ENCODE measurements at regions not wholly inside any gene's neighbourhood (a gene's known extent, or its start where the extent isn't known, plus 50 kb on each side); places are given as distances from the start of the nearest gene placed in this dataset.
"Not testable (repeated sequence)": the region's sequence is repeated elsewhere in the genome, so short reads cannot be mapped to it uniquely, and the experiment has no call there.

DNA sequence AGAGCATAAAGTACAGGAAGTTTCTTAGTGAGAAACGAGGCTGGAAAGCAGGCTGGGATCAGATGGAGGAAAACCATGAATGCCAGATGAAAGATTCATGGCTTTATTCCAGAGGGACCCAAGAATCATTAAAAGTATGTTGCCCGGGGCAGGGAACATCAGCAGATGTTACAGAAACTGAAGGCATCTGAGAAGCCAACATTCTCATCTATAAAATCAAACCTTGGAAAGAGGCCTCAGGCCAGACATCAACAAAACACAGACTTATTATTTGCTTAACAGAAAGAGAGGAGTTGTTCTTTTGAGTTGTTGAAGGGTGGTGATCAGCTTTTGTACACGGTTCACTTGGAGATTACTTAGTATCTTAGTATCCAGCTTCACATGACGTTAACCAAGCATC, 543.6 kb downstream of the RFC3 start:
- no peak for DNase-seq (ENCODE audit: low read depth)

DNA sequence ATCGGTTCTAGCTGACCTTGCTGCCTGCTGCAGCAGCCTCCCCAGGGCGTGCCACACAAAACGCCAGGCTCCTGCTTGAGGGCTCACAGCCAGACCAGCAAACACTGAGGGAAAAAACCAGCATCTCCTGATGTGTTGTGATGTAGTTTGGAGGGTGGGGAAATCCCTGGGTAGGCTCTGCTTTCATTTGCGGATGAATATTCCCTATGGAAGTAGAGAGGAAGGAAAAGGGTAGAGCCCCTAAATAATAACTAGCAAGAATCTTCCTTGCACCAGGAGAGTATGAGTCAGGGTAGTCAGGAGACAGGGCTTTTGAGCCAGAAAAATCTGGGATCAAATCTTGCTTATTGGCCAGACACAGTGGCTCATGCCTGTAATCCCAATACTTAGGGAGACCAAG, 545.3 kb downstream of the RFC3 start:
- DNase-seq (ENCODE audit: low read depth), result no peak

DNA sequence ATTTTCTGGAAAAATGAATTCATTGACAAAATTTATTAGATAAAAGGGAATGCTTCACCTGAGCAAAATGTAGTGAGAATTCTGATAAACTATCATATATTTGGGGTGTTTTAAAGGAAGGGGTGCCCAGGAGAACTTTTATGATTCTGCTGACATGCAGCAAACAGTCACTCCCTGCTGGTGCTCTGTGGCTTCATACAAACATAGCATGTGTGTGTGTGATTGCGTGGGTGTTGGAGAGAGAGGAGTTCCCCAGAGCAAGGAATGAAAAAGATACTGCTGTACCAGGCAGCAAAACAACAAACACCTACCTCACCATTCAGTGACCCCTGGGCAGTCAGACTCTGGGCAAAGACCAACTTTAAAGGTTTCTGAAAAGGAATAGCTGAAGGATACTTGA, 546.7 kb downstream of the RFC3 start:
- DNase-seq (ENCODE audit: low read depth), result peak; percentile 65

DNA sequence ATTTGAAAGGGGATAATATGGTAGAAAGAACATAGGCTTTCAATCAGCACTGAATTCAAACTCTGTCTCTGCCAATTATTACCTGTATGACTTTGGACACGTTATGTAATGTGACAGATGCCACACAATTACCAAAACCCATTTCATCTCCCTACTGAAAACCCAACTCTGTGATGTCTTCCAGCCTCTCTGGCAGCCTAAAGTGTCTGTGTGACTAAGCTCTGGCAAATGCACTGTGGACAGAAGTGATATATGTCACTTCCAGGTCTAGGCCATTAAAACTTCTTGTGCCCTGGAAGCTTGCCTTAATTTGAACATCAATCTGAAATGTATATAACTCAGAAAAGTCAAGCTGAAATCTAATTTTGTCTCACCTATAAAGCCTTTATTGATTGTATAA, 552.0 kb downstream of the RFC3 start:
- DNase-seq (ENCODE audit: low read depth), result no peak

DNA sequence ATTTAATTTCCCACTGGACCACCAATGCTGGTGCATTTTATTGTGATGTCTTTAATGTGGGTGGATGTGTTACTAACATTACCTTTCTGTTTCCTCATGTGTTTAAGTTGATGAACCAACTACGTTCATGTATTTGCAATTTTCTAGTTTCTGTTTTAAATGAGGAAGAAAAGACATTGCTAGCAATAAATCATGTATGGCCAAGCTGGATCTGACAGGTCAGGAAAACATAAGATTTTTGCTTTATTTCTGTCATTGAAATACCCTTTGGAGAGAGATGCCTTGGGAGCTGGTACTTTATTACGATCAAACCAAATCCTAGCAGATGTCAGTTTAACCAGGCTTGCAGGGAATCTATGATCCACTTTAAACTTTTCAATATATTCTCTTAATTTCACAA, 553.2 kb downstream of the RFC3 start:
- DNase-seq (ENCODE audit: low read depth), result no peak

DNA sequence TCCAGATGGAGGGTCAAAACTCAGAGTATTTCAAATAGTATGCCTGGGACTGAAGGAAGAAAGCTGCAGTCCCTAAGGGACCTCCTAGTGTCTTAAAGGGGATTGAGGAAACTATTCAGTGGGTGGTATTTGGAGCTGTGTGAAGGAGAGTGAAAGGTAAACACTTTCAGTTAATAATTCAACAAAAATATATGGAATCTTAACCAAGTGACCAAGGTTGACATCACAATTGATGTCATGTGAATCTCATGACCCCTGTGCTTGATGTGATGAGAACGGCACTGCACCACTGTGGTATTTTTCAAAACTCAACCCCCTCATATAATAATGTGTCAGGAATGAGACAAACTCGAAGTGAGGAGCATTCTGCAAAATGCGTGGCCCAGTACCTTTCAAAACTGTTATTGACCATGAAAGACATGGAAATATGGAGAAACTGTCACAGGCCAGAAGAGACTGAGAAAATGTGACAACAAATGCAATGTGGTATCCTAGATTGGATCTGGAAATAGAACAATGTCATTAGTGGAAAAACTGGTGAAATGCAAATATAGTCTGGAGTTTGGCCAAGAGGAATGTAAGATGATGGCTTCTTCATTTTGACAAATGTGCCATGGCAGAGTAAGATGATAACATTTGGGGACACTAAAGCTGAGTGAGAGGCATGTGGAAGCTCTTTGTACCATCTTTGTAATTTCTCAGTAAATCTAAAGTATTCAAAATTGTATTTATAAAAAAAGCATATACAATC, 553.9 kb downstream of the RFC3 start:
- DNase-seq (ENCODE audit: low read depth), result no peak

DNA sequence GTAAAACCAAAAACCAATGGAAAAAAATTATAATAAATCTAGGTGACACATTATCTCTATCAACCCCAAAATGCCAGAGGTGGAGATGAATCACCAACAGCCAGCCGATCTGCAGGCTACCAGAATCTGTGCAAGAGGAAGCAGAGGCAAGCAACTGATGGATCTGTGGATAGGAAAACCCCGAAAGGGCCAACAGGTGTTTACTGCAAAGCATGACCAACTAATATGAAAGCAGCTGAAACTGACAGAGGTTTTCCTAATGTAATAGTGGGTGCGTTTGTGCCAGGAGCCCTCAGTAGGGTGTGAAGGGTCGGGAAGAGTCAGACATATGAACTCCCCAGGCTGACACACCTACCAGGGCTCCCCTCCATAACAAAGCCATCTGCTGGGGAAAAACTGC, 554.6 kb downstream of the RFC3 start:
- DNase-seq (ENCODE audit: low read depth), result no peak

DNA sequence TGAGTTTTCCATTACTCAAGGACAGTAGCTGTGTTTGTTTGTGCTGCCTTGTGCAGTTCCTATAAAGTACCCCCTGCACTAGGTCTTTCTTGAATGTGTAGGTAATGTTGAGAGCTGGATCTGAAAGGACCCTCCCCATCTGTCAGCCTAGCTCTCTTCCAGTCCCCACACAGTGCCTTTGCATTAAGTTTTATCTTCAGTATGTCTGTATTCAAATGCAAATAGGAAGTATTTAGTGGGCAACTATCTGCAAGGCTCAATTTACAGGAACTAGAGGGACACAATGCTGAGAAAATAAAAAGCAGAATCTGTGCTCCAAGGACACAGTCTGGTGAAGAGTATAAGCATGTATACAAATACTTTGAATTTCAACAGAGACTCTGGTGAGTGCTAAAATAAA, 558.5 kb downstream of the RFC3 start:
- DNase-seq (ENCODE audit: low read depth), result no peak

DNA sequence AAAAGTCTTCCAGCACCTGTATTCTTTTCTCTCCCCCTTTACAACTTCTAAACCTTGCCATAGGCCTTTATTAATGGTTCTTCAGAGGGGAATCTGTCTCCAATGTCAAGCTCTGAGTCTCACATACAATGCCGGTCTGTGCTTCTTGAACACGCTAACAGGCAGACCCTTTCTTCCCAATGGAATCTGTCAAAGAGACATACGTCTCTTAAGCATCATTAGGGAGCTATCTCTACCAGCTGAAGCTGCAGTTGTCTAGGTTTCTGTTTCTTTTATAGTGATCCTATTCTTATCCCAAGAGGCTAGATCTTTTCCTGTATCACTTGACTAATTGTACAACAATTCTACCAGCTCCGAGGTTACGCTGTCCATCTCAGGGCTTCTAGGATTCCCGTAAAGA, 560.8 kb upstream of the NBEA start:
- no peak for DNase-seq (ENCODE audit: low read depth)

DNA sequence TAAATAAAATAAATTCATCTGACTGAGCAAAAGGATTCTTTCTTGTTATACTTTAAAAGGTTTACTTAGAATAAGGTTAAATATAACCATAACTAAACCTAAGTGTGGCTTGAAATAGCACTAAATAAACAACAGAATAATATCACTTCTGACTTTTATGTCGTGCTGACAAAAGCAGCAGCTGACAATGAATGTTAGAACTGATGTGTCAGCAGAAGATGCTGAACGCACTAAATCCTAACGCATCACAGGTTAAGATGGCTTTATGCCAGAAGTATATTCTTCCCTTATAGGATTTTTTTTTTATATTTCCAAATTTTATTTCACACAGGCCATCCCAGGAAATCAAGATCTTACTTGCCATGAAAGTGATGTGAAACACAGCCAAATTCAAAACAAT, 558.3 kb upstream of the NBEA start:
- no peak for DNase-seq (ENCODE audit: low read depth)

DNA sequence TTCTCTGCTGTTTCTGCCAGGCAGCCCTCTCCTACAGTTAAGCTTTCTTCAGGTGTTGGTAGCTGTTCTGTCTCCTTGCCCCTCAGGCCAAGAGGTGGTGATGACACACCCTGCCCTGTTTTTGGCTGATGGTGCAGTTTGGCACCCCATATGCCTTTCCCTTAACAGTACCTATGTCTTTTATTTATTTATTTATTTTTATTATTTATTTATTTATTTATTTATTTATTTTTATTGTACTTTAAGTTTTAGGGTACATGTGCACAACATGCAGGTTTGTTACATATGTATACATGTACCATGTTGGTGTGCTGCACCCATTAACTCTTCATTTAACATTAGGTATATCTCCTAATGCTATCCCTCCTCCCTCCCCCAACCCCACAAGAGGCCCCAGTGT, 555.8 kb upstream of the NBEA start:
- not testable (repeated sequence) for DNase-seq (ENCODE audit: low read depth)

DNA sequence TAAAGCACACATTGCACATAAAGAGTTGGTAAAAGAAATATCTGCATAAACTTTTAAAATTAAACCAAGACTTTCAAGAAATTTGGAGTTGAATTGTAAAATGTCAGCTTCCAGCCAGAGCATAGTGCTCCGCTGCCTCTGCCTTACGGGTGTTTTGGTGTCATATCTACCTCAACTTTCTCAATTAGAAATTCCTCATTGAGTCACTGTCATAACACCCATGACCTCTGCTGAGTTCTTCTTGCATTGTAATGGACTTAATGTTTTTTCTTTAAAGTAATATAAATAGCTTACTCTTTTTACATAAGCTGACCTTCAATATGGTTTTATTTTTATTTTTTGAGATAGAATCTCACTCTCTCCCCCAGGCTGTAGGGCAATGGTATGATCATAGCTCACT, 551.0 kb upstream of the NBEA start:
- peak; percentile 84 for DNase-seq (ENCODE audit: low read depth)

DNA sequence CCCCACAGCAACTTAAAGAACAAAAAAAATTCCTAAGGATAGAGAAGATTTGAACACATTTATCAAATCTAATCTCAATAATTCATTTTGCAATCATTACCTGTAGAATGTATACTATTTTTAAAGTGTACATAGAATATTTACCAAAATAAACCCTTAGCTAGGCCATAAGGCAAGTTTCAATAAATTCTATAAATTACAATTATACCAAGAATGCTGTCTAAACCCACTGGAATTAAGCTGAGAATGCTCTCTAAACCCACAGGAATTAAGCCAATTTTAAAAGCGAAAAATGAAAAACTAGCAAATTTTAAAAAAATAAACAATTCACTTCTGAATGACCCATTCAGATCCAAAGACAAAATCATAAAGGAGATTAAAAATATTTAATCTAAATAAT, 540.4 kb upstream of the NBEA start:
- DNase-seq (ENCODE audit: low read depth), result peak; percentile 43

DNA sequence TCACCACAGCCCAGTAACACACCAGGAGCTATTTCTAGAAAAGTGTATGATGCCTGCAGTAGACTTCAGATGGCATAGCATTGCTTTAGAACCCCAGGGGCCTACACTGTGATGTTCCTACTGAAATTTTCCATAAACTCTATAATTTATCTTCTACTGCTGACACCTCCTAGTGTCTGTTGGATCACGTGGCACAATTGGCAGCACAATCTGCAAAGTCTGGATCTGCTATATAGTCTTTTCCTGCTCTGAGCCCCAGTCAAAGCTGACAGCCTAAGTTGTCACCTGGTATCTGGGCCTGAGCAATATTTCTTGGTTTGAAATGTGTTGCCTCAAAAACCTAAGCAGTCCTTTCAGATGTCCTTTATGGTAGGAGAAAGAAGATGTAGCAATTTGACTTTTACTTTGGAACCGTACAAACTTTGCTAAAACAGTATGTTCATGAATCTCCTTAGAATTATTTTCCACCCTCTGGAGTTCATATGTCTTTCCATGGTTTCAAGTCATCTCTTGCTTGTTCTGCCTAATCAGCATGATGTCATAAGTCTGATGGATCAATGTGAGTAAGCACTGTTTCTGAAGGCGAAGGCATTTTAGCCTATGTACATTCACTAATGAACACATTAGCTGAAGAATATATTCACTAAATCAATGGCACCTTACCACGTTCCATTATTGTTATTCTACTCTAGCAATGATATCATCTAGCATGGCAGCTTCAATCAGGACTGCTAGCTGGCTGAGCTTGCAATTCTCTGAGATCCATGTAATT, 536.5 kb upstream of the NBEA start:
- no peak for DNase-seq (ENCODE audit: low read depth)

DNA sequence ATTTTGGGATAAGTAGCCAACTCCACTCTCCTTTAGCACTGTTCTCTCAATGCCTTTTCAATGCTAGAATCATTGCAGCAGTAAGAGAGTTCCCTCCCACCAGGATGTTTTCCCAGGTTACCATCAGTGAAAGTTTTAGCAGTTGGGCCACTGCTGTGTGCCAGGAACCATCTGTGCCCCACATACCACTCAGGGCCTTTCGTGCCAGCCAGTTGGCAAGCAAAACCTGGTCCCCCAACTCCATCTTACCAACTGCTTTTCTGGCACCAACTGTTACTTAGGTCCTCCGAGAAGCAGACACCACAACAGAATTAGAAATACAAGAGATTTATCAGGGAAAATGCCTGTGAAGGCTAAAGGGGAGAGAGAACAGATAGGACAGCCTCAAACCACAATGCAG, 533.4 kb upstream of the NBEA start:
- DNase-seq (ENCODE audit: low read depth), result no peak

DNA sequence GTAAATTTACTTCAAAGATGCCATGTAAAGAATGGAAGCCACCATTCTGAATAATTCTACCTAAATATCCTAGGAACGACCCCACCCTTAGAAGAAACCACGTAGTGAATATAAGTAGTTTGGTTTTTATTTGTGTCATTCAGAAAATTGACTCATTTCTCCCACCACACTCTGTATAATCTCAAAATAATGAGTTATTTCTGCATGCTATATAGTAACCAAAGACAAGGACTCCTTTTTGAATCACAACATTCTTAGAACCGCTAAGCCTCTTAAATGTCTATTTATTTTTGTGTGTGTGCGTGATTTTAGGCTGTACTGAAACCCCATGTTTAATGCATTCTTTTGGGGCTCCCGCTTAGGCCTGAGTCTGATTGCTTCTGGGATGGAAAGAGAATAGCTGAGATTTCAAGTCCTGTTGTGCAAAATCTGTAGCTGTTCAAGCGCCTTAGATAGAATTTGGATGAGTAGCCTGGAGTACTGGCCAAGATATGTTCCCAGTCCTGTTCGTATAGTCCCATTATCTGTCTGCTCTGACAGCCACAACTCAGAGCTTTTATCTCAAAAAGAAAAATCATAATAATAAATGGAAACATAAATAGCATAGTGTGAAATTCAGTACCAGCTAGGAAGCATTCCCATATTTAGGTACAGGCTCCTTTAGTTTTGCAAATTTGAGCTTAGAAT, 532.4 kb upstream of the NBEA start:
- no peak for DNase-seq (ENCODE audit: low read depth)

DNA sequence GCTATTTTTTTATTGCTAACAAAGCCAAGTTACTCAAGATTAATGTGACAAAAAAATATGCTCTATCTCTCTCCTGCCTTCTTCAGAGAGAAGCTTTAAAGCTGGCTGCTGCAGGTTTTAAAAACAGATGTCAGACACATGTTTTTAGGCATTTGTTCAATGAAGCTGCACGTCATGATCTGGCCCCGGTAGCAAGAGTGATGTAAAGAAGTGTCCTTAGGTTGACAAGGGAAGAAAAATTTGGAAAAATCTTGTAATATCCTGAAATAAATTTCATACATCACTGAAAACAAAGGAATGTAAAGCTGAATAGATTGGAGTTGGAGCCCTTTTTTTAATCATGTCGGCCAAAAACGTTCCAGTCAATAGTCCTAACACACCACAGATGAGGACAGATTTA, 531.4 kb upstream of the NBEA start:
- DNase-seq (ENCODE audit: low read depth), result no peak

DNA sequence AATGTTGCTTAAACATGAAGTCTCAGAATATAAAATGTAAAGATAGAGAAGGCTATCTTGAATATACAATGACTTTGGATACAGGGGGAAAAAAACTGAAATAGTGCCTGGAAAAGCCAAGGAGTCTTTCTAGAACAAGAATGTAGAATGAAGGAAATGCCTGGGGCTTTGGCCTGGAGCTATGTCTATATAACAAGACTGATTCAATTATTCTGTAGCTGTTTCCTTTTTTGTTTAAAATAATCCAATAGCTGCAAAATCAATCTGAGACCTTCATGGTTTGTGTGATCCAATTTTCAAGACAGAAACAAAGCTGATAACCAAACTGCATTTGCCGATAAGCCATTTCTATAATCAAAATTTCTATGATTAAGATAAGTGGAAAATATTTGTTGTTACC, 530.9 kb upstream of the NBEA start:
- DNase-seq (ENCODE audit: low read depth), result no peak

DNA sequence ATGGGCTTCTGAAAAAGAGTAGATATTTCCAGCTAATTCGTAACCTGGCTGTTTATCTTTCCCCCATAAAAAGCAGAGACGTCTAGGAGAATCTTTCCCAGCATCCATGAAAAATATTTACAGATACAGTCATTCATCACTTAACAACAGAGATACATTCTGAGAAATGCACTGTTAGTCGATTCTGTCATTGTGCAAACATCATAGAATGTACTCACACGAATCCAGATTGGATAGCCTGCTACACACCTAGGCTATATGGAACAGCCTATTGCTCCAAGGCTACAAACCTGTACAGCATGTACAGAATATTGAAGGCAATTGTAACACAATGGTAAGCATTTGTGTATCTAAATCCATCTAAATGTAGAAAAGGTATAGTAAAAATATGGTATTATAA, 530.2 kb upstream of the NBEA start:
- DNase-seq (ENCODE audit: low read depth), result no peak

DNA sequence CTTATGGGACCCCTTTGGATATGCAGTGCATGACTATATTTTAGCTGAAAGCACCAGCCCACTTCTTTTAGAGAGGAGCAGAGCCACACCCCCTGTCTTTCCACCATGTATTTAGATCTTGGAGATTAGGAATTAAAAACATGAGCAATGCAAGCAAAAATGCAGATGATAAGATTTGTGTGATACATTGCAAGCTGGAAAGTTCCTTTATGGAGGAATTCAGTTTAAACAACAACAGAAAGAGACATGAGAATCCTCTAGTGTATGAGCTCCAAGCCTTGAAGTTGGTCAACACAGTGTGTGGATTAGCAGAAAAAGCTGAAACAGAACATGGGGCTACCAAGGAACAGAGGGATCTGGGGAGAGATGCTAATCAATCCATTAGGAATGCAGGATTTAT, 529.8 kb upstream of the NBEA start:
- DNase-seq (ENCODE audit: low read depth), result peak; percentile 36

DNA sequence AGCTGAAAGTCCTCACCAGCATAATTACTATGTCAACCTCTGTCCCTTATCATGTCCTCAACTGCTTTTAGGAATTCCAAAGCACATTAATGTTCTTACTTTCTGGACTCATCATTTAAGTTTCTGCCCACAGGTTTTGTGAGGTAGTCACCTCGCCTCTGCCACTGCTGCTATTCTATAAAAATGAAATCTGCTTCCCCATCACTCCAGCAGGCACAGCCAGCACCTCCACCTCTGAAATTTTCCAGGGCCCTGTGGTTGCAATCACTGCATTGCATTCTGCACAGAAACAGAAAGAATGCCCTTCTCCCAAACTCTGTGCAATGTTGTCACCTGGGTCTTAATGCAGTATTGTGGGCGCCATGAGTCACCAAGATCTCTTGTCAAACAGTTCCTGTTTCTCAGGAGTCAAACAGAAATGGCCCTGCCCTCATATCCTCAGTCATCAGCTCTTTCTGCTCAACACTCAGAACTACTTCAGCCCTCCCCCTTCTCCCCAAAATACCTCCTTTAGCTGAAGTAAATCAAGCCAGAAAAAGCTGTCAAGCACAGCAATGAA, 529.2 kb upstream of the NBEA start:
- DNase-seq (ENCODE audit: low read depth), result peak; percentile 48

DNA sequence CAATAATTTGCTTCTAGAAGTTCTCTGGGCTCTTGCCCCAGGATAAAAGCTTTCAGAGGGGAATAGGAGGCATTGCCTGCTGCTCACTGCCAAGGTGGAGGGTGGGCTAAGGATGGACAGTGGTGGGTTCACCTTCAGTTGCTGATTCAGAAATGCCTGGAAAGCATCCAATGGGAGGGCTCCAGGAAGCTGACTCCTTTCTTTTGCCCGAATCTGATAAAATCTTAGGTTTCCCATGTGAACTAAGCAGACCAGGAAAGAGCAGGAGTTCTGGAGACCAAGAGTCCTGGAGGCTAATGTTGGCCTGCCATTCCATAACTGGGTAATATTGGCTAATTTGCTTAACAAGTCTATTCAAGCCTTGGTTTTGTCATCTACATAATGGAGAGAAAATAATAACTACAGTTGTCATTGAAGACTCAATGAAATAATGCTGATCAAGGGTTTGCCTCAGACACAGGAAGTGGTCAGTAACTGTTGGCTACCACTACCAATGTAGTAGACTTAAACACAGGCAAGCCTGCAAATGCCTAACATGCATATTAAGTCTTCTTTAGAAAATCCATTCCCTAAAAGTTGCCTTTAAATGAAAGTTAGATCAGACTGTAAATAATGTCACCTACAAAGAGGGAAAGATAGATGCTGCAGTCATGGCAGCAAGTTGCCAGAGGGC, 528.4 kb upstream of the NBEA start:
- no peak for DNase-seq (ENCODE audit: low read depth)
